Occipital lobe (tissue), 1 donor: ENCODE measurements at regions not wholly inside any gene's neighbourhood (a gene's known extent, or its start where the extent isn't known, plus 50 kb on each side); places are given as distances from the start of the nearest gene placed in this dataset.

ENCODE experiments used
- DNase-seq: peaks from one replicate; lab custom pipeline; 2025; lab: John Stamatoyannopoulos, UW

DNA sequence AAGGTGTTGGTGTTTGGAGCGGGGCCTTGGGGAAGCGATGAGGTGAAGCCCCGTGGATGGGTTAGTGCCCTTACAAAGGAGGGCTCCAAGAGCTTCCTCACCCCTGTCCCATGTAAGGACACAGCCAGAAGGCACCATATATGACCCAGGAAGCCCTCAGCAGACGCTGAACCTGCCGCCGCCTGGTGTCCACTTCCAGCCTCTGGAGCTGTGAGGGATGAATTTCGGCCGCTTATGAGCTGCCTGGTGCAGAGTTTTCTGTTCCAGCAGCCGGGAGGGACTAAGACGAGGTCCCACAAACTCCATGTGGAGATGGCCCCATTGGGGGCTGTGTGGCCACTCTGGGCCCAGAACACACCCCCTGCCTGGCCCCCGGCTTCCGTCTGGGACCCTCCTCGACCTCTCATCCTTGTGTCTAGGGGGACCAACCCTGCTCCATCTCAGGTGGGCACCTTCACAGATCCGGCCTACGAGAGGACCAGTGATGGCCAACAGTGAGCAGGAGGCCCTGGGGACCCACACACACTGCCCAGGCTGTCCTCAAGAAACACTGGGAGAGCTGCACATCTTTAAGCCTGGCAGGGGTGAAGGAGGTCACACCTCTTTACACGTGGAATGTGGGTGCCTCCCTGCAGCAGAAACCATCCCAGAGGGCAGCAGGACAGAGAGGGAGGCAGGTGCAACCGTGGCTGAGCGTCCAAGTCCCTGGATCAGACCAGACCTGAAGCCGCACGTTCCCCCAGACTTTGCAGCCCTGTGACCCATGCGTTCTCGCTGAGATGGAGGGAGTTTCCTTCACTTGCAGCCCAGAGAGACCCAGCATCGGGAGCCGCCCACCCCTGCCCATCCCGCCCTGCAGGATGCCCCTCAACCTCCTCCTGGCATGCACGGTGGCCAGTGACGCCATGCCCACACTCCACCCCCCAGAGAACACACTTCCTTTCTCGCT is 96.1 kb downstream of the PDGFA start:
- DNase-seq, result no peak

DNA sequence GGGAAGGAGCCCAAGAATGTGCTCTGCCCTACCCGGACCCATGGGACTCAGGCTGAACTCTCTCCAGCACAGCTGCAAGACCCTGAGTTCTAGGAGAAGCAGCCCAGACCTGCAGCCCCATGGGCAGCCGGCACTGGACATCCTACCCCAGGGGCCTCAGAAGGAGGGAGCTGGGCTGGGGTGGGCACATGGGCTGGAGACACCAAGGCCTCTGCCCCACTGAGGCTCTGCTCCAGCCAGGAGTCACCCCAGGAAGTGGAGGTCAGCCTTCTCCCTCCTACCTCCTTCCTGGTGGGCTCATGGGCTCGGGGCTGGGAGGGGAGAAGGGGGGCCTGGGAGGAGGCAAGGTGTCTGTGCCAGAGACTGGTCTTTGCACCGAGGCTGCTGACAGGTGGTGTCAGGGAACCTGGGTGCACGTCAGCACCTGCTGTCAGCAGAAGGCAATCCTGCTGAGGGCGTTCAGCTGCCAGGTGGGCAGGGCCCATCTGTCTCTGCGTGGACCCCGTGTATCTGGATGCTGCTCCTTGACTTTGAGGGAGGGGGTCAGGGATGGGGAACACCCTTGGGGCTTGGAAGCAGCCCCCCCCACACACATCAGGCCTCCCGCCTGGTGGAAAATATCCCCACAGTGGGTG is 95.2 kb downstream of the PDGFA start:
- no peak for DNase-seq

DNA sequence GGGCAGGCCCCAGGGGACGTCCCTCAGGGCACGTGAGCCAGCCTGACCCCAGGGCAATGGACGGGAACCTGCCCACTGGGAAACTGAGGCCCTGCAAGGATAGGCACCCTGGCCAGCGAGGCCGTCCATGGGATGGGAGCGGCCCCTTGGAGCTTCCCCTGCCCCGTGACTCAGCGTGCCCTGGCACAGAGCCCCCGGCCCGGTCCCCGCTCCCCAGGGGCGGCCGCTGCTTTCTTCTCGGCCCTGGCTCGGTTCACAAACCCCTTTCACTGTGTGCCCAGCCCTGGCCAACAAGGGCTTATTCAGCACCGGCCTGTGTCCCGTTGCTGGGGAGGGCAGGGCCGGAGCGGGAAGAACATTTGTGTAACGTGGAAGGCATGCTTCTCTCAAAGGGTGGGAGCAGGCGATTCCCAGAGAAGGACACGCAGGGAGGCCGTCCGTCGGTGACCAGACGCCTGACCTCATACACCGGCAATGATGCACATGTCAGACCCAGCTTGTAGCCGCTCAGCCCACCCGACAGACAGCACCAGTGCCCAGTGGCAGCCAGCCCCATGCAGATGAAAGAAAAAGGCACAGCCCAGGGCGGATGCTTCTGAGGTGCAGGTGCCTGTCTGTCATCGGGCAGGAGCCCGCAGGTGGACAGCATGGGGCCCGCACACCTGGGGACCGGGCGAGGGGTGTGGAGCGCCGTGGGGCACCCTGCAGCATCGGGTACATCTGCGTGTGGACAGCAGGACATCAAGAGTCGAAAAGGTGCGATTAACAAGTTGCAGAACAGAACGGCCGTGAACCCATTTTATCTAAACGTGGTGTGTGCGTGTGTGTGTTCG is 94.5 kb downstream of the PDGFA start:
- DNase-seq, result peak; percentile 67

DNA sequence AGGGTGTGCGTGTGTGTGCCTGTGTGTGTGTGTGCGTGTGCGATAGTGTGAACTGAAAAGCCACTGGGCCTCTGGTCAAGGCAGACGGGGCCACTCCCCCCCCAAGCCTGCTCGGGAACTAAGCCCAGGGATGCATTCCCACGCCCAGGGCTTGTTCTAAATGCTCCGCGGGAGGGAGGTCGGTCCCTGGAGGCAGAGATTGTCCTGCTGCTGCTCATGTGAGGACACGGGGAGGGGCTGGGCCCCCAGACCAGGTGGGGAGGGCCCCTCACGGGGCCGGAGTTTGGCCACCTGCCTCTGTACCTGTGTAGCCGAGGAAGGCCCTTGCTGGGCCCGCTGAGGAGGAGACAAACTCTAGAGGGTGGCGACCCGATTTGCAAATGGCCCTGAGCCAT is 93.9 kb downstream of the PDGFA start:
- no peak for DNase-seq

DNA sequence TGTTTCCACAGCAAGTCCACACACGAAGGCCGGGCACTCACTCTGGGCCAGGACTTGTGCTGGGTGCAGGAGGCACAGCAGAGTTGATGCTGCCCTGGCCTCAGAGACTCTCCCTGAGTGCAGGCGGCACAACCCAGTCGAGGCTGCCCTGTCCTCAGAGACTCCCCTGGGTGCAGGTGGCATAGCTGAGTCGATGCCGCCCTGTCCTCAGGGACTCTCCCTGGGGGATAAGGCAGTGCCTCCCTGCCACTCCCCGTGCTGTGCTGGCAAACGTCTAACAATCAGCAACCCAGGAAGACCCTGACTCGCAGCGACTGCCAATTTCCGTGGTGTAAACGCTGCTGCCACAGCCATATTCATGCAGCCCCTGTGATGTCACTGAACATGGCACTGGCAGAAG is 93.1 kb downstream of the PDGFA start:
- no peak for DNase-seq

DNA sequence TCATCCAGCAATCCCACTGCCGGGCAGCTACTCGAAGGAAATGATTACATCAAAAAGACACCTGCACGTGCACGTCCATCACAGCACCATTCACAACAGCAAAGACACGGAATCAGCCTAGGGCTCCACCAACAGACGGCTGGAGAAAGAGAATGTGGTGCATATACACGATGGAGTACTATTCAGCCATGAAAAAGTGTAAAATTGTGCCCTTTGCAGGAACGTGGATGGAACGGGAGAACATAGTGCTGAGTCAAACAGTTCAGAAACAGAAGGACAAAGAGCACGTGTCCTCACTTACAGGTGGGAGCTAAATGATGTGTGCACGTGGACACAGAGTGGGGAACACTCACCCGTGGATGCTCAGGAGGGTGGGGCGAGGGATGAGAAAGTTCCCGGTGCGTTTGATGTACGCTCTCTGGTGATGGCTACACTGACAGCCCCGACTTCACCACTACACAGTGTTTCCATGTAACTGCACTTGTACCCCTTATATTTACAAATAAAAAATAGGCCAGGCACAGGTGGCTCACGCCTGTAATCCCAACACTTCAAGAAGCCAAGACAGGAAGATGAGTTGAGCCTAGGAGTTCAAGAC is 92.0 kb downstream of the PDGFA start:
- no peak for DNase-seq

DNA sequence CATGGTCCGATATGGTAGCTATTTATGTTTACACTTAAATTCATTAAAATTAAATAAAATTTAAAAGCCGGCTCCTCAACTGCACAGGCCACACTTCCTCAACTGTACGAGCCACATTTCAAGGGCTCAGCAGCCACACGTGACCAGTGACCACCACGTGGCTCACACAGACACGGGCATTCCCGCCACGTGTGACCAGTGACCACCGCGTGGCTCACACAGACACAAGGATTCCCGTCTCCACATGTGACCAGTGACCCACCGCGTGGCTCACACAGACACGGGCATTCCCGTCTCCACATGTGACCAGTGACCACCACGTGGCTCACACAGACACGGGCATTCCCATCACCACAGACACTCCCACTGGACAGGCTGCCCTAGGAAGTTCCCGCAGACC is 91.3 kb downstream of the PDGFA start:
- DNase-seq, result no peak

DNA sequence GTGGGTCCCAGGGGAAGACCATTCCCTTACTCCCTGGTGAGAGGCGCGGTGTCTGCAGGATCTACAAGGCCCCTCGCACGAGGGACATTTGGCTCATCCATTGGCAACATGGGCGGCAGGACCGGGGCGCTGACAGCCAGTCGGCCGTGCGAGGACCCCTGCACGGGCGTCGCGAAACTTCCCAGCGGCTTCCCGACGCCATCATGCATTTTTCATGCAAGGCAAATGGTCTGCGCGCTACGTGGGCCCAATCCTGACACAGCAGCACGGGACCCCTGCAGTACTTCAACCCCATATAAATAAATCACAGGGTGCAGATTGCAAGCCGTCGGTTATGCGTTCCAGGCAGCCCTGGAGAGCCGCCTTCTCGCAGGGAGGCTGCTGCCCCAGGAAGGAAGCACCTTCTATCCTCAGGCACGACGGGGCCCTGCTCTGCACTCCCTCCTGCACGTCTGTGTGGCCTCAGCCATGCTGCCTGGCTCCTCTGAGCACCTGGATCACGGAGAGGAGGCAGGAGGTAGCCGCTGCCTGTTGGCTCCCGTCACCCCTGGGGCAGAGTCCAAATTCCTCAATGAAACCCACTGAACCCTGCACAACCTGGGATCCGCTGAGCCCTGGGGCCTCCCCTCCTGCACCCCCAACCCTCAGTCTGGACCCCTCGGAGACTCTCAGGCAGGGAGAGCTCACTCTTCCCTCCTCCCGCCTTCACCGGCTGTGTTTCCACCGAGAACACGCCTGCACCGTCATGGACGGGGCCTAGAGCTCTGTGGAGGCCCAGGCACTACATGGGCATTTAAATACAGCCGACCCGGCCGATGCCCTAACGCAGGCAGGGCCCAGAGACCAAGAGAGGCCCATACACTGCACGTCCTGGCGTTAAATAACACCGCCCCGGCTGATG is 90.5 kb downstream of the PDGFA start:
- DNase-seq, result no peak

DNA sequence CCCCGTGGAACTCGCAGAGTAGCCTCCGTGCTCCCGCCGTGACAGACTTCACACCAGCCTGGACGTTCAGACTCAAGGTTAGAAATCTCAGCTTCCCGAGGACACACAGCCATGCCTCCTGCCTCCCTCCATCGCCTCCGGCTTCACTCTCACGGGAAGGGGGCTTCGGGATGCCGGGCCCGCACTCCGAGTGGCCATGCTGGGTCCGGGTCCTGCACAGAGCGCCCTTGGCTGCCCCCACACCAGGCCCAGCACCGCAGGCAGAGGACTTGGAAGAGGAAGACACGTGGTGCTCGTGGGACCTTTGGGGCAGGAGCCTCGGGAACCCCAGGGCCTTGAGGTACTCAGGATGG is 89.8 kb downstream of the PDGFA start:
- DNase-seq, result no peak

DNA sequence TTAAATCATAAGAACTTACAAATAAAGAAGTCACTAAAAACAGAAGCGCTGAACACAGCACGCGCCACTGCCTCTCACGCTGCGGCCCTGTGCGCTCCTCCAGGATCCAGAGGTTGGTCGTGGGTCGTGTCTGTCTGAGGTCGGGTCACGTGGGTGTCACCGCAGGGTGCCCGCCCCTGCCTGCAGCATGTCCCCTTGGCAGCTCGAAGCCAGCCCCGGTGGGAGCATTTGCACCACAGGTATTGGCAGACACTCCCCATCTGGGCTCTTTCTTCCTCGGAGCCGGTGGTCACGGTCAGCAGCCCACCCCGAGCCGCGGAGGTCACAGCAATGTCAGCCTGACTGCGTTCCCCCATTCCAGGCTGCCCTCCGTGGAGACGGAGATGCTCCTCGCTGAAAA is 88.6 kb downstream of the PDGFA start:
- DNase-seq, result no peak

DNA sequence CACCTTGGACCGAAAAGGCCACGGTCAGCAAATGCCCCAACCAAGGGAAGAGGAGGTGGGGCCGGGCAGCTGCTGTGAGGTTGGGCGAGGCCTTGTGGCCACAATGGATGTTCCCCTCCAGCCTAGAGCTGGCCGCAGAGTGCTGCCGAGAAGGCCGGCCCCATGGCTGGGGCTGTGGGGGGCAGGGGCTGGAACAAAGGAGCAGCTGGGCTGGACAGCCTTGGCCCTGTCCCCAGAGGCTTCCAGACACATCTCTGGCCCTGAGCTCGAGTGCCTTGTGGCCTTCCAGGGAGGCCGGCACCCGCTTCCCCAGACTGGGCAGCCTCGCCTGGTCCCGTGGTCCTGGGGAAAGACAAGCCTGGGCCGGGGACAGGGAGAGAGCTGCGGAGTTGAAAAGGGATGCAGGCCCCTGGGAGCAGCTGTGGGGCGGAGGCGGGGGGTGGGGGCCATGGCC is 88.0 kb downstream of the PDGFA start:
- DNase-seq, result peak; percentile 67

DNA sequence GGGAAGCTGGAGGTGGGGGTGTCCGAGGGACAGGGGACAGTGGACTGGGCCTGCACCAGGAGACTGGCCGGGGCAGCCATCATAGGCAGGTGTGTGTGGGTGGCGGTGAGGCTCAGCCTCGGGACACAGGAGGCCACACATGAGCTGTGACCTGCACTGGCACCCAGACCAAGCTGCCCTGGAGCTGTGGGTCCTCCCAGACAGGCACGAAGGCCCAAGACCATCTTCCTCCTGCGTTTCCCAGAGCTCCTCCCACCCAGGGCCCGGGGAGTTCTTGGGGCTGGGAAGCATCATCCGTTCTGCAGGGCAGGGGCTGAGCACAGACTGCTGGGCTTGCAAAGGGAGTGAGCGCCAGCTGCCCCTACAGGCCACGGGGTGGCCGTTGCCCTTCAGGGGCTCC is 87.4 kb downstream of the PDGFA start:
- DNase-seq, result no peak

DNA sequence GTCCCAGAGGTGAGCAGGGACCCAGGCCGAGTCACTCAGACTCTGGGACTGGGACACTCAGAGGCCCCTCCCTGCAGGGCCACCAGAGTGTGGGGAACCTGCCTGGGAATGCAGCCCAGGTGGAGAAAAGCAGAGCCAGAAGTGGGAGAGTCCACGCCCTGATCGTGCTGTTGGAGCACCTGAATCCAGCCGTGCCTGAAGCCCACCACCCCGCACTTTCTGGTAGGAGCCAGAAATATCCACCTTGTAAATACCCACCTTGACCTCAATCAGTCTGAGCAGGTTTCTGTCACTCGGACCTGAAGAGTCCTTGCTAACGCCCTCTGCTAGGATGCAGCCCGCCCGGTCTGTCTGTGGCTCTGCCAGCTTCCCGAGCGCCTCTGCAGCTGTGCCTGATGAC is 86.7 kb downstream of the PDGFA start:
- DNase-seq, result no peak

DNA sequence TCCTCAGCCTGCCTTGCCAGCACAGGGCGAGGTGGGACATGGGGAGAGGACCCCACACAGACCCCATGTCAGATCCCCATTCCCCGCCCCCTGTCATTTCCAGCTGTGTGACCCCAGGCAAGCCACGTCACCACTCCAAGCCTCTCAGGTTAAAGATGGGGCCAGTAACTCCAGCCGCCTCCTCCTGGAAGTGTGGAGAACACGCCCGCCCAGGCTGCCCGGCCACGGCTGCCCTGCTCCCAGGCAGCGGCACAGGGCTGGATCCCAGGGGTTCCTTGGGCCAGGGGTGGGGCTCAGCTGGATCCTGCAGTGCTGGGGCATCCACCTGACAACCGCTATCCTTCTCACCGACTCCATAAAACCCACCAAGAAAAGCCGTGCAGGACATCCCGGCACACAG is 86.1 kb downstream of the PDGFA start:
- DNase-seq, result no peak

DNA sequence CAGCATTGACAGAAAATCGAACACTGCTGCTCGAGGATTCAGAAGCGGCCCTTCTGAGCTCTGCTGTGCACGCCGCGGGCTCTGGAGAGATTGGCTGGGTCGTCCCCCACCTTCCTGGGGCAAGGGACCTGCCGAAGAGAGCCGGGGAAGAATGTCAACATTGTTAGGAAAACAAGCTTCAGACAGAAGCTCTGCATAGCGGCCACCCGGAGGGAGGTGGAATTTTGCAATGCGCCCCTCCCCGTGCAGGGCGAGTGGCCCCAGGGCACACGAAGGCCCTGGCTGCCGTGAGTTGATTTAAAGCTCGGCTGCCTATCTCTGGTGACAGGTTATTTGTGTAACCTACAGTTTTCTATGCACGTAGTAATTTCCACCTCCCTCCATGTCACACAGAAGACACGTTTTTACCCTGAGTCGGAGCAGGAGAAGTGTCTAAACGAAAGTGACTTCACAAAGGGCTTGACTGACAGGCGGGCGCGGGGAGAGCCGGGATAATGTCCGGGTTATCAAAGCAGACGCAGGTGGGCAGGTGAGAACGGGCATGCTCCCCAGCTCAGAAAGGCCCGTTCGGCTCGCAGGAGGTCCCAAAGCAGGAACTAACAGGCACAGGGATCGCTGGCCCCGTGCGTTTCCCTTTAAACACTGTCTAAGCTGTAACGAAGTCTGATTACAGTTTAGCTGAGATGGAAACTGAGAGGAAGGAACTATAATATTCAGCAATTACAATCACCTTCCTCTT is 84.6 kb downstream of the PDGFA start:
- DNase-seq, result no peak

DNA sequence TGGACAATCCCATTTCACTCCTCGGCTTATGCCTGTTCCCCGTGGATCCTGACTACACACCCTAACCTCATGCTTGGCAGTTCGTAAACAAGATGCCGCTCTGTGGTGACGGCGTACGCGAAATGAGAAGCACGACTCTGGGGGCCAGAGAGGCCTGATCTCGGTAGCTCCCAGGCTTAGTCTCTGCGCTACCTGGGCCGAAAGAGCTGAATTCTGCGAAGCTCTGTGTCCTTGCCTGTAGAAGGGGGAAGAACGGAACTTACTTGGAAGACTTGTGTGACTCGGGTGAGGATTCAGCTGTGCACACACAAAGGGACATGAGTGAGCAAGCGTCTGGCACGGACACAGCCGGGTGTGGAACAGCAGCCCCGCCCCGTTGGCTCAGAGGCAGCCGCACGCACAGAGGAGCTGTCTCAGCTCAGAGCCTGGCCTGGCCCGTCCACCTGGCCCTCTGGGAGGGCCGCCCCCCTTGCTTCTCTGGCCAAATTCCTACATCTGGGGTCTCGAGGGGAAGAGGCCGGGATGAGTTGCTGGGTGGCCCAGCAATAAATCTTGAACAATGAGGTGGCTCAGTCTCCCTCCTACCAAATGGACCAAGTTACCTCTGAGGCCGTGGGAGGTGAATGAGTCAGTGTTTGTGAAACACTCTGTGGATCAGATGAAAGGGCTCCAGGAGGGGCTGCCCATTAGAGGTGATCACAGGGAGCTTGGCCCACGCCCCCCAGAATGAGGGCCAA is 83.8 kb downstream of the PDGFA start:
- DNase-seq, result no peak

DNA sequence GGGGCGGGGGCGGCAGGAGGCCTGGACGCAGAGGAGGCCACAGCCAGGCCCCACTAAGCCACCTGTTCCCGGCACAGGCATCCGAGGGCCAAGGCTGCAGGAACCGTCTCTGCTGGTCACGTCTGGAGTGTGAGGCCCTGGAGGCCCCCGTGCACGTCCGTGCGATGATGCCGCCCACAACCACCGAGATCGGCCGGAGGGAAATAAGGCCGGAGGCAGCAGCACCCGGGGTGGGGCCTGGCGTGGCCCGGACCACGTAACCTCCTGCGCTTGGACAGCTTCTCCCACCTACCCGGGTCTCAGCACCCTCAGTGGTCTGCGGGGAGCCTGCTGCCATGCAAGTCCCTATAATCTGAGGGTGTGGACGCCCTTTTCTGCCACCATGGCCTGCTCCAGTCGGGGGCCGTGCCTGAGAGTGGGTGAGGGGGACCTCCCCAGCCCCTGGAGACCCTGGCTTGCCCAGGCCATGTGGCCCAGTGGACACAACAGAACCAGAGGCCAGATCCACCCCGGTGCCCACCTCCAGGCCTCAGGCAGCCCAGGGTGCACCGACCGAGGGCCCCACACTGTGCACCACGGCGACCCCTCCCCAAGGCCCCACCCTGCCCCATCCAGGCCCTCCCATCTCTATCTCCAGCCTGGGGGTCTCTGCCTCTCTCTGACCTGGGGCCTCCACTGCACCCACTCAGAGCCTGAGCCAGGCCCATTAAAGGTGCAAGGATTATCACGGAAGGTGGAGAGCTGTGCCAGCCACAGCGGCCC is 83.1 kb downstream of the PDGFA start:
- no peak for DNase-seq
